OCI-LY3 (cell line): ENCODE measurements at regions not wholly inside any gene's neighbourhood (a gene's known extent, or its start where the extent isn't known, plus 50 kb on each side); places are given as distances from the start of the nearest gene placed in this dataset.

Experiments used
- H2AFZ ChIP-seq: fragments of 200-600, 300-600 bp; shearing (Covaris generic); 2 replicates; pipeline ENCODE4 v1.6.0; 2014; ENCODE audit warnings: antibody characterized with exemption, low read depth, low read length
- H3K27ac ChIP-seq: fragments of 200-600, 300-600 bp; sonication (generic); 2 replicates; pipeline ENCODE4 v1.5.1; 2014; ENCODE audit warnings: mild to moderate bottlenecking, low read length, moderate library complexity, mixed read lengths
- H3K27me3 ChIP-seq: fragments of 200-600, 300-600 bp; sonication (generic); 2 replicates; pipeline ENCODE4 v1.6.1; 2014; ENCODE audit warnings: low read depth, low read length, mixed read lengths
- H3K36me3 ChIP-seq: fragments of 200-600, 300-600 bp; sonication (generic); replicated peaks from 2 replicates; pipeline ENCODE3; 2014; ENCODE audit warnings: low read depth, low read length, mixed read lengths
- H3K4me1 ChIP-seq: fragments of 300-600, 200-600 bp; sonication (generic); 2 replicates; pipeline ENCODE4 v1.6.1; 2014; ENCODE audit warnings: low read length, mixed read lengths
- H3K4me2 ChIP-seq: fragments of 200-600, 300-600 bp; sonication (generic); 2 replicates; pipeline ENCODE4 v1.6.1; 2014; ENCODE audit warnings: low read length, mixed read lengths
- H3K4me3 ChIP-seq: fragments of 300-600, 200-600 bp; sonication (generic); 2 replicates; pipeline ENCODE4 v1.5.1; 2014; ENCODE audit warnings: antibody characterized with exemption, mild to moderate bottlenecking, low read length, moderate library complexity
- H3K79me2 ChIP-seq: fragments of 300-600, 200-600 bp; shearing (Covaris generic); 2 replicates; pipeline ENCODE4 v1.6.1; 2014; ENCODE audit warnings: mild to moderate bottlenecking, low read length, mixed read lengths
- H3K9ac ChIP-seq: fragments of 300-600, 200-600 bp; shearing (Covaris generic); 2 replicates; pipeline ENCODE4 v1.6.0; 2014; ENCODE audit warnings: mild to moderate bottlenecking, low read length, moderate library complexity
- H3K9me3 ChIP-seq: fragments of 200-600, 300-600 bp; shearing (Covaris generic); 2 replicates; pipeline ENCODE4 v1.6.1; 2014; ENCODE audit warnings: low read length, mixed read lengths; ENCODE audit not compliant: insufficient read depth
- H4K20me1 ChIP-seq: fragments of 200-600, 300-600 bp; sonication (generic); 2 replicates; pipeline ENCODE4 v1.6.1; 2016; ENCODE audit warnings: low read length, mixed read lengths; ENCODE audit not compliant: insufficient read depth
- EZH2phosphoT487 ChIP-seq: fragments of 200-600 bp; shearing (Covaris generic); IDR thresholded peaks from 2 replicates; pipeline ENCODE4 v1.6.1; 2018; ENCODE audit warnings: antibody characterized with exemption, mixed run types, low read depth
- TF ChIP-seq, protein P1 (sequence below): fragments of 200-600, 300-600 bp; sonication (generic); IDR thresholded peaks from 2 replicates; pipeline ENCODE4 v1.5.1; 2014; ENCODE audit warnings: antibody characterized with exemption, low read length, low read depth

DNA sequence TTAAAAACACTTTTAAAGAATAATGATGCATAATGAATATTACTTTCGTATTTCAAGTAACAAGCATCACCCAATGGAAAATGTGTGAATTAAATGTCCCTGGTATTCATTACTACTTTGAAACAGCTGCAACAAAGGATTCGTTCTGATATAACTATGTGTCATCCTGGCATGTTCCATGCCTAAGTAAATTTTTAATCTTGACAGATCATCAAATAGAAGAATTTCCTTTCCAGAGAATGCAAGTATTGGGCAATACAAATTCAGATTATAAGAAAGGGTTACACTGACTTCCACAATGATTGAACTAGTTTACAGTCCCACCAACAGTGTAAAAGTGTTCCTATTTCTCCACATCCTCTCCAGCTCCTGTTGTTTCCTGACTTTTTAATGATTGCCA is 105.3 kb downstream of the SPCS3 start:
- no peak overlapping the region for H2AFZ ChIP-seq
- H3K27ac ChIP-seq, result no peak overlapping the region
- no peak overlapping the region for H3K4me2 ChIP-seq
- H3K36me3 ChIP-seq, result no peaks in the 10 kb centered on the region
- no peak overlapping the region for H3K4me3 ChIP-seq
- H3K27me3 ChIP-seq, result no peaks in the 10 kb centered on the region
- H3K4me1 ChIP-seq, result peaks cover 6% of the 10 kb centered on the region
- no peaks in the 10 kb centered on the region for H3K9me3 ChIP-seq
- H3K79me2 ChIP-seq, result no peaks in the 10 kb centered on the region
- no peaks in the 10 kb centered on the region for H4K20me1 ChIP-seq
- no peak overlapping the region for H3K9ac ChIP-seq
- no peak for TF ChIP-seq EZH2phosphoT487
- TF ChIP-seq, protein P1, sequence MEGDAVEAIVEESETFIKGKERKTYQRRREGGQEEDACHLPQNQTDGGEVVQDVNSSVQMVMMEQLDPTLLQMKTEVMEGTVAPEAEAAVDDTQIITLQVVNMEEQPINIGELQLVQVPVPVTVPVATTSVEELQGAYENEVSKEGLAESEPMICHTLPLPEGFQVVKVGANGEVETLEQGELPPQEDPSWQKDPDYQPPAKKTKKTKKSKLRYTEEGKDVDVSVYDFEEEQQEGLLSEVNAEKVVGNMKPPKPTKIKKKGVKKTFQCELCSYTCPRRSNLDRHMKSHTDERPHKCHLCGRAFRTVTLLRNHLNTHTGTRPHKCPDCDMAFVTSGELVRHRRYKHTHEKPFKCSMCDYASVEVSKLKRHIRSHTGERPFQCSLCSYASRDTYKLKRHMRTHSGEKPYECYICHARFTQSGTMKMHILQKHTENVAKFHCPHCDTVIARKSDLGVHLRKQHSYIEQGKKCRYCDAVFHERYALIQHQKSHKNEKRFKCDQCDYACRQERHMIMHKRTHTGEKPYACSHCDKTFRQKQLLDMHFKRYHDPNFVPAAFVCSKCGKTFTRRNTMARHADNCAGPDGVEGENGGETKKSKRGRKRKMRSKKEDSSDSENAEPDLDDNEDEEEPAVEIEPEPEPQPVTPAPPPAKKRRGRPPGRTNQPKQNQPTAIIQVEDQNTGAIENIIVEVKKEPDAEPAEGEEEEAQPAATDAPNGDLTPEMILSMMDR, result no peak

DNA sequence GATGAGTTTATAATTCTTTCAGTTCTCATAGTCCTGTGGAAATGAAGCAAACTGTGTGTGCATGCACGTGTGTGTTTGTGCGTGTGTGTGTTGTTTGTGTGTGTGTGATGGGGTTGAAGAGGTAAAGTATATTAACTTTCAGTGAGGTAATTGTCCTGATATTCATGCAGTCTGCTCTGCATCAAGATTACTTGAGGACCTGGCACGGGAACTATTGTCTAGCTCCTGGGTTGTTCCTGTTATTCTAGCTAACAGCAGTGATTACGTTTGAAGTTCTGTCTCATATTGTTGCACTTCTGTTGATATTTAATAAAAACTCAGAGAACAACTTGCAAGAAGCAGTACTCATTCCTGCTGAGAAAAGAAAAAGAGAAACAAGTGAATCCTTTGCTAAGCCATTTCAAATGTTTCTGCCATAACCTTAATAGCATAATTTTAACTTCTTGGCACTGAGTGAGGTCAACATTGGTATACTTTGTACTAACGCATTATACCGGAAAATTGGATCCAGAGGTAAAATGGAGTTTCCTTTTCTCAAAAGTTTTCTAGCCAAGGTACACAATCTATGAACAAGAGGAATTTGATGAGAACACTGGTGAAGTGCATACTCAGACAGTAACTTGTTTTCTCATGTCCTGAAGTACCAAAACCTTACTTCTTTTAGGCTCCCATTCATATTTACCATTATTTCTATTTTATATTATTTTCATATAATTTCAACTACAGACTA is 113.2 kb downstream of the SPCS3 start:
- H3K36me3 ChIP-seq, result no peaks in the 10 kb centered on the region

GRCh38 chr4:176433983-176434382 is 114.2 kb downstream of the SPCS3 start:
- H3K4me2 ChIP-seq, result no peak overlapping the region
- H3K4me3 ChIP-seq, result no peak overlapping the region
- no peaks in the 10 kb centered on the region for H3K27me3 ChIP-seq
- H4K20me1 ChIP-seq, result no peaks in the 10 kb centered on the region
- no peak overlapping the region for H3K9ac ChIP-seq
- no peaks in the 10 kb centered on the region for H3K9me3 ChIP-seq
- H3K36me3 ChIP-seq, result no peaks in the 10 kb centered on the region
- H3K4me1 ChIP-seq, result peaks cover 16% of the 10 kb centered on the region
- no peaks in the 10 kb centered on the region for H3K79me2 ChIP-seq
- no peak for TF ChIP-seq EZH2phosphoT487
- TF ChIP-seq, protein P1, result no peak
- no peak overlapping the region for H2AFZ ChIP-seq
- H3K27ac ChIP-seq, result no peak overlapping the region

More for the DNA sequence above, 113.2 kb downstream of the SPCS3 start:
- Histone ChIP-seq H4K20me1 (no peaks in the 10 kb centered on the region), H3K4me2 (no peak overlapping the region), H3K9ac (no peak overlapping the region), H3K9me3 (no peaks in the 10 kb centered on the region), H3K27ac (no peak overlapping the region), H3K79me2 (no peaks in the 10 kb centered on the region), H3K4me1 (peaks cover 16% of the 10 kb centered on the region), H3K4me3 (no peak overlapping the region), H3K27me3 (no peaks in the 10 kb centered on the region), H2AFZ (0 out of 2 replicates have a peak overlapping the region, but pooled peaks have one; percentile 9)
- no peak for TF ChIP-seq EZH2phosphoT487
- TF ChIP-seq, protein P1, result no peak

- Histone ChIP-seq H2AFZ (no peak overlapping the region), H3K27me3 (no peaks in the 10 kb centered on the region), H4K20me1 (no peaks in the 10 kb centered on the region), H3K9me3 (no peaks in the 10 kb centered on the region), H3K9ac (no peak overlapping the region), H3K4me1 (peaks cover 16% of the 10 kb centered on the region), H3K36me3 (no peaks in the 10 kb centered on the region), H3K79me2 (no peaks in the 10 kb centered on the region), H3K27ac (no peak overlapping the region), H3K4me3 (no peak overlapping the region), H3K4me2 (no peak overlapping the region)
- no peak for TF ChIP-seq EZH2phosphoT487
These were observed 116.1 kb downstream of the SPCS3 start for GRCh38 chr4:176435901-176436292.
